ENCODE measurements at regions not wholly inside any gene's neighbourhood (a gene's known extent, or its start where the extent isn't known, plus 50 kb on each side); places are given as distances from the start of the nearest gene placed in this dataset.
"Not testable (repeated sequence)": the region's sequence is repeated elsewhere in the genome, so short reads cannot be mapped to it uniquely, and the experiment has no call there.

- DNase-seq (ENCODE audit: low read depth in 1 of 2, low spot score in 1 of 2) = no peak
These were observed 50.9 kb upstream of the PDE1A start for GRCh38 chr2:182477774-182478173.

- no peak for DNase-seq (ENCODE audit: low read depth in 1 of 2, low spot score in 1 of 2)
These were observed 54.8 kb upstream of the PDE1A start for GRCh38 chr2:182481676-182482075.

- no peak for DNase-seq (ENCODE audit: low read depth in 1 of 2, low spot score in 1 of 2)
These were observed 55.7 kb upstream of the PDE1A start for GRCh38 chr2:182482511-182482910.

- DNase-seq (ENCODE audit: low read depth in 1 of 2, low spot score in 1 of 2) = no peak
These were observed 69.8 kb upstream of the PDE1A start for GRCh38 chr2:182496596-182496995.

GRCh38 chr2:182499706-182500470 lies 73.1 kb upstream of the PDE1A start:
- DNase-seq (ENCODE audit: low read depth in 1 of 2, low spot score in 1 of 2) = no peak

- no peak for DNase-seq (ENCODE audit: low read depth in 1 of 2, low spot score in 1 of 2)
These were observed 77.0 kb upstream of the PDE1A start for GRCh38 chr2:182503886-182504285.

GRCh38 chr2:182504903-182505302 lies 78.1 kb upstream of the PDE1A start:
- no peak for DNase-seq (ENCODE audit: low read depth in 1 of 2, low spot score in 1 of 2)

GRCh38 chr2:182506606-182507005 lies 79.8 kb upstream of the PDE1A start:
- DNase-seq (ENCODE audit: low read depth in 1 of 2, low spot score in 1 of 2) = no peak

GRCh38 chr2:182508583-182508982 lies 81.7 kb upstream of the PDE1A start:
- DNase-seq (ENCODE audit: low read depth in 1 of 2, low spot score in 1 of 2) = not testable (repeated sequence)

- DNase-seq (ENCODE audit: low read depth in 1 of 2, low spot score in 1 of 2) = no peak
These were observed 82.4 kb upstream of the PDE1A start for GRCh38 chr2:182509216-182509615.

- no peak for DNase-seq (ENCODE audit: low read depth in 1 of 2, low spot score in 1 of 2)
These were observed 94.9 kb upstream of the PDE1A start for GRCh38 chr2:182521453-182522404.

GRCh38 chr2:182522405-182522896 lies 95.6 kb upstream of the PDE1A start:
- DNase-seq (ENCODE audit: low read depth in 1 of 2, low spot score in 1 of 2) = no peak

- no peak for DNase-seq (ENCODE audit: low read depth in 1 of 2, low spot score in 1 of 2)
These were observed 96.2 kb upstream of the PDE1A start for GRCh38 chr2:182522972-182523473.

- DNase-seq (ENCODE audit: low read depth in 1 of 2, low spot score in 1 of 2) = no peak
These were observed 103.8 kb upstream of the PDE1A start for GRCh38 chr2:182530636-182531035.

- no peak for DNase-seq (ENCODE audit: low read depth in 1 of 2, low spot score in 1 of 2)
These were observed 113.4 kb upstream of the PDE1A start for GRCh38 chr2:182540252-182540651.

- no peak for DNase-seq (ENCODE audit: low read depth in 1 of 2, low spot score in 1 of 2)
These were observed 114.4 kb upstream of the PDE1A start for GRCh38 chr2:182541268-182541667.

- no peak for DNase-seq (ENCODE audit: low read depth in 1 of 2, low spot score in 1 of 2)
These were observed 115.8 kb upstream of the PDE1A start for GRCh38 chr2:182542501-182543258.

GRCh38 chr2:182543741-182544525 lies 117.1 kb upstream of the PDE1A start:
- no peak for DNase-seq (ENCODE audit: low read depth in 1 of 2, low spot score in 1 of 2)

- DNase-seq (ENCODE audit: low read depth in 1 of 2, low spot score in 1 of 2) = no peak
These were observed 118.8 kb upstream of the PDE1A start for GRCh38 chr2:182545420-182546167.
